Nephron progenitor cell (in vitro differentiated cells): ENCODE measurements at regions not wholly inside any gene's neighbourhood (a gene's known extent, or its start where the extent isn't known, plus 50 kb on each side); places are given as distances from the start of the nearest gene placed in this dataset.

Experiments
- DNase-seq: peaks from one replicate; pipeline ENCODE4 v3.0.0; 2021
- H3K27ac Mint-ChIP-seq: 2 replicates; pipeline ENCODE4 v1.8.0; 2021; ENCODE audit warnings: mild to moderate bottlenecking, moderate library complexity, mixed read lengths
- H3K27me3 Mint-ChIP-seq: 2 replicates; pipeline ENCODE4 v1.8.0; 2021; ENCODE audit warnings: mild to moderate bottlenecking, low read depth, mixed read lengths; ENCODE audit not compliant: poor library complexity
- H3K36me3 Mint-ChIP-seq: 2 replicates; pipeline ENCODE4 v1.8.0; 2021; ENCODE audit warnings: low read depth, mixed read lengths
- H3K4me1 Mint-ChIP-seq: 2 replicates; pipeline ENCODE4 v1.8.0; 2021; ENCODE audit warnings: mixed read lengths
- H3K4me3 Mint-ChIP-seq: 2 replicates; pipeline ENCODE4 v1.8.0; 2021; ENCODE audit warnings: mild to moderate bottlenecking, moderate library complexity, mixed read lengths
- H3K9me3 Mint-ChIP-seq: 2 replicates; pipeline ENCODE4 v1.8.0; 2021; ENCODE audit warnings: mild to moderate bottlenecking, moderate library complexity, mixed read lengths
- TF ChIP-seq, protein P1 (sequence below): fragments of 200-600 bp; sonication (generic); IDR thresholded peaks from 2 replicates; pipeline ENCODE4 v1.5.0; 2021; ENCODE audit warnings: antibody characterized with exemption

DNA sequence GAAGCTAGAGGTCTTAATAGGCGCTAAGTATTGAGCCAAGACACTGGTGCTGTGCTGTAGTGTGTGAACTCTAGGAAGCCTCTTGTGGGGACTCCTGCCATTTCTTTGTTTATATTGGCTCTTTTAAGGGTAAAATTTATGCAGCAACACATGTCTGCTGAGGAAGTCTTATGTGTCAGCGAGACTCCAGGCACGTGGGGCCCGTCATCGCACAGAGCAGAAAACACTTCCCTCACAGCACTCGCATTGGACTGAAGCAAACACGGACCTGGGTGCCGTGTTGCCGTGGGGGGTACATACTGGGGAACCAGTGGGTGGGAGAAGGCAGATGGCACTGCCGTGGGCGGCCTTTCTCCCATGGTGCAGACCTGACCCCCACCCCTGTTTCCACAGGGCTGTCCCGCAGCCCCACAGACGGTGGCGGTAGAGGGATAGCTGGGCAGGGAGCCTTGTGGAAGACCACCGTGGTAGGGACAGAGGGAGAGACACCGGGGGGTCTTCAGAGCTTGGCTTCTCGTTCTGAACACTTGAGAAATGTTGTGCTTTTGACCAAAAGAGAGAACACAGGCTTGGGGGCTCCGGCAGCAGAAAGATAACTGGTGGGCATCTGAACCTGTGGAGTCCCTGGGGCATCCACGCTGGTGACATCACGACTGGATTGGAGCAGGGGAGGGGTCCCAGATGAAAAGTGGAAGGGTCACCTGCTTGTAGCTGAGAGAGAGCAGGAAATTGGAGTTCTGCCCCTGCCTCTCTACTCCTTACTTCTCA lies 284.7 kb upstream of the SHH start:
- DNase-seq = no peak
- no peak overlapping the region for H3K27ac Mint-ChIP-seq
- peaks cover 3% of the 10 kb centered on the region for H3K27me3 Mint-ChIP-seq
- H3K4me1 Mint-ChIP-seq = peaks cover 25% of the 10 kb centered on the region
- TF ChIP-seq, protein P1, sequence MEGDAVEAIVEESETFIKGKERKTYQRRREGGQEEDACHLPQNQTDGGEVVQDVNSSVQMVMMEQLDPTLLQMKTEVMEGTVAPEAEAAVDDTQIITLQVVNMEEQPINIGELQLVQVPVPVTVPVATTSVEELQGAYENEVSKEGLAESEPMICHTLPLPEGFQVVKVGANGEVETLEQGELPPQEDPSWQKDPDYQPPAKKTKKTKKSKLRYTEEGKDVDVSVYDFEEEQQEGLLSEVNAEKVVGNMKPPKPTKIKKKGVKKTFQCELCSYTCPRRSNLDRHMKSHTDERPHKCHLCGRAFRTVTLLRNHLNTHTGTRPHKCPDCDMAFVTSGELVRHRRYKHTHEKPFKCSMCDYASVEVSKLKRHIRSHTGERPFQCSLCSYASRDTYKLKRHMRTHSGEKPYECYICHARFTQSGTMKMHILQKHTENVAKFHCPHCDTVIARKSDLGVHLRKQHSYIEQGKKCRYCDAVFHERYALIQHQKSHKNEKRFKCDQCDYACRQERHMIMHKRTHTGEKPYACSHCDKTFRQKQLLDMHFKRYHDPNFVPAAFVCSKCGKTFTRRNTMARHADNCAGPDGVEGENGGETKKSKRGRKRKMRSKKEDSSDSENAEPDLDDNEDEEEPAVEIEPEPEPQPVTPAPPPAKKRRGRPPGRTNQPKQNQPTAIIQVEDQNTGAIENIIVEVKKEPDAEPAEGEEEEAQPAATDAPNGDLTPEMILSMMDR = no peak
- no peak overlapping the region for H3K4me3 Mint-ChIP-seq
- peaks cover 4% of the 10 kb centered on the region for H3K9me3 Mint-ChIP-seq
- H3K36me3 Mint-ChIP-seq = no peaks in the 10 kb centered on the region

DNA sequence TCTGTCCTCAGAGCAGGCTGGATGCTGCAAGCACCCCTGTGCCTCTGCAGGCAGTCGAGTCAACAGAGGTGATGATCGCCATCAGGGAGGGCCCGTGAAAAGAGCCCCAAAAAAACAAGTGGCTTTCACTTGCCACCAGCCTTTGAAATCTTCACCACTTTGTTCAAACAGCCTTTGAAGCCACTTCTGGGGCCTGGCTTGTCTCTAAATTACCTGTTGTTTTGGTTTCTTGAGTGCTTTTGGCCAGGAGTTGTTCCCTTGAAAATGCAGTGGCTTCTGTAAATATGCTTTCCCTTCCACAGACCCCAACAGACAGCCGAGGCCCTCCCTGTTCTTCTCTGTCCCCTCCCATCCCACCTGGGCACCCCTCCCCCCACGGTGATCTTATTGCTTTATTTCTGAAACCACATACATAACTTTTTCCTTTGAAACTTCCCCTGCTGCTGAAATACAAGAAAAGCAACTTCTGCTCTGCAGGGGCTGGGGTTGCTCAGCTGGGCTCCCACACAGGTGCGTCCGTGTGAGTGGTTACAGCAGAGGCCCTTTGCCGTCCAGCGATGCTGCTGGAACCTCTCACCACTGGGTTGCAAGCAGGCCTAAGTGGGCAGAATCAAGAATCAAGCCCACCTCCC lies 283.8 kb upstream of the SHH start:
- H3K27me3 Mint-ChIP-seq = peaks cover 8% of the 10 kb centered on the region
- no peak overlapping the region for H3K27ac Mint-ChIP-seq
- H3K9me3 Mint-ChIP-seq = peaks cover 4% of the 10 kb centered on the region
- no peaks in the 10 kb centered on the region for H3K36me3 Mint-ChIP-seq
- no peak overlapping the region for H3K4me3 Mint-ChIP-seq
- TF ChIP-seq, protein P1 = no peak
- H3K4me1 Mint-ChIP-seq = peaks cover 25% of the 10 kb centered on the region
- DNase-seq = no peak

DNA sequence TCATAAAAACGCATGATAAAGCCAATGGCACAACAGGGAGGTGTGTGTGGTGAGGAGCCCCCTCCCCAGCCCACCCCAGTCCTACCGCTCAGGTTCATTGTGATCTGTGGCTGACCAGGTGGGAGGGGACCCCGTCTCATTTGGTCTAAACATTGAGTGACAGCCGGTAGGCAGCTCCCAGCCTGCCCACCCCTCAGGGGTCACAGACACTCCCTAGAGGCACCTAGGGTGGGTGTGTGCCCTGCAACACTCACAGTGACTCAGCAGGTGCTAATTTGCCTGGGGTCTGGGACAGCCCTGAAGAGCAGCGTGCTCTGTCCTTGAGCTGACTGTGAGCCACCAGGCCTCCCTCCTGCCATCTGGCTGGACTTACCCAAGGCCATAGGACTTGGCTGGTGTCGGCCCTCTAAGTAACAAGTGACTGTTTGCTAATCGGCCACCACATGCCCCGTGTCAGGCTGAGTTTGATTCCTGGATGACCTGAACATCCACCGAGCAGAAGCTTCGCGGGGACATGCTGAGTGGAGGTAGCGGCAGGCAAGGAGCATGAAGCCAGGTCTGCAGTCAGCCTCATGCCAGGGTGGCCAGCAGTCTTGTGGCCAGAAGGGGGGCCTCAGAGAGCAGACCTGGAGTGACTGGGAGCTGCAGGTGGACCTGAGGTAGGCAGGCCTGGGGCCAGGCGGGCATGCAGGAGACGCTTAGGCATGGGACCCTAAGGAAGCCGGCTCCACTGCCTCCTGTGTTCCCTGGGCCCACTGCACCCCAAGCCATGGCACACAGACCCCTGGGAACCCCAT lies 282.3 kb upstream of the SHH start:
- no peak overlapping the region for H3K4me3 Mint-ChIP-seq
- H3K27ac Mint-ChIP-seq = no peak overlapping the region
- H3K4me1 Mint-ChIP-seq = peaks cover 25% of the 10 kb centered on the region
- peaks cover 10% of the 10 kb centered on the region for H3K27me3 Mint-ChIP-seq
- no peaks in the 10 kb centered on the region for H3K36me3 Mint-ChIP-seq
- peaks cover 4% of the 10 kb centered on the region for H3K9me3 Mint-ChIP-seq
- TF ChIP-seq, protein P1 = no peak
- DNase-seq = no peak

DNA sequence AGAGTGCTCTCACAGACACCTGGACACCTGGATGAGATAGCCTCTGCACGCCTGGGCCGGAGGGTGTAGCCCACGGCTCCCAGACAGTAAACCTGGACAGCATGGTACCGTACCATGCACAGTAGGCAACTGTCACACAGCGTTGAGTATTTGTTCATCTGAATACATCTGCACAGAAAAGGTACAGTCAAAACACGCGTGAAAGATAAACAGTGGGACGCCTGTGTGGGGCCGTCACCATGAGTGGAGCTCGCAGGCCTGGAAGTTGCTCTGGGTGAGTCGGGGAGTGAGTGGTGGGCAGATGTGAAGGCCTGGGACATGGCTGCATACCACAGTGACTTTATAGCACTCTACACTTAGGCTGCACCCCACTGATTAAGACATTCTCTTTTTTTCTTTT lies 280.0 kb upstream of the SHH start:
- H3K27me3 Mint-ChIP-seq = peaks cover 10% of the 10 kb centered on the region
- peaks cover 19% of the 10 kb centered on the region for H3K4me1 Mint-ChIP-seq
- no peaks in the 10 kb centered on the region for H3K36me3 Mint-ChIP-seq
- TF ChIP-seq, protein P1 = no peak
- no peak for DNase-seq
- no peak overlapping the region for H3K4me3 Mint-ChIP-seq
- no peak overlapping the region for H3K27ac Mint-ChIP-seq
- peaks cover 4% of the 10 kb centered on the region for H3K9me3 Mint-ChIP-seq

DNA sequence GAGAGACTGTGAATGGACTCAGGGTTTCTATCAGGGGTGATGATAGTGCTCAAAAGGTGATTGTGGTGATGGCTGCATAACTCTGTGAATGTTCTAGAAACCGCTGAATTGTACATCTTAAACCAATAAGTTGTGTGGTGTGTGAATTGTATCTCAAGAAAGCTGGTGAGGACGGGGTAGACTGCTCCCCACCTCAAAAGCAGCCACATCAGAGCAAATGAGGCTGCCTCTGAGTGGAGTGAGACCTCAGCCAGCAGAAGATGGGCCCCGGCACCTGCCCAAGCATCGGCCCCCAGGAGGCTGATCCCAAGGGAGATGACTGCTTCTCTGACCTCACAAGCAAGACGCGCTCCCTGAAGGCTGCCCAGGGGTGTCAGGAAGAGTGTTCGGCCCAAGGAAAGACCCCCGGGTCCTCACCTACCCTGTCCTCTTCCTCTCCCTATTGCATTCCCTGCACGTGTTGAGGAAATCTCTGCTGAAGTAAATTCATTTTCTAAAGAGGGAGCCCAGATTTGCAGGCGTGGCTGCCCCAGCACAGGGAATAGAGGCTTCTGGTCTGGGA lies 279.3 kb upstream of the SHH start:
- H3K27ac Mint-ChIP-seq = peak overlapping the region; percentile 70
- no peak overlapping the region for H3K4me3 Mint-ChIP-seq
- TF ChIP-seq, protein P1 = no peak
- H3K9me3 Mint-ChIP-seq = peaks cover 4% of the 10 kb centered on the region
- no peaks in the 10 kb centered on the region for H3K36me3 Mint-ChIP-seq
- peaks cover 10% of the 10 kb centered on the region for H3K27me3 Mint-ChIP-seq
- DNase-seq = no peak
- peaks cover 12% of the 10 kb centered on the region for H3K4me1 Mint-ChIP-seq
